Activated CD4-positive, alpha-beta T cell treated with anti-CD3 and anti-CD28 coated beads, Interleukin-2, Interleukin-4, amounts not matched to agents 100 ng/mL and 50 ng/mL, durations not matched to agents 16 hours and 8 hours (primary cell): ENCODE measurements at regions not wholly inside any gene's neighbourhood (a gene's known extent, or its start where the extent isn't known, plus 50 kb on each side); places are given as distances from the start of the nearest gene placed in this dataset.
"Not testable (repeated sequence)": the region's sequence is repeated elsewhere in the genome, so short reads cannot be mapped to it uniquely, and the experiment has no call there.

Experiments used
- DNase-seq: peaks from one replicate; pipeline ENCODE4 v3.0.0-alpha.2; 2020; ENCODE audit warnings: low spot score

DNA sequence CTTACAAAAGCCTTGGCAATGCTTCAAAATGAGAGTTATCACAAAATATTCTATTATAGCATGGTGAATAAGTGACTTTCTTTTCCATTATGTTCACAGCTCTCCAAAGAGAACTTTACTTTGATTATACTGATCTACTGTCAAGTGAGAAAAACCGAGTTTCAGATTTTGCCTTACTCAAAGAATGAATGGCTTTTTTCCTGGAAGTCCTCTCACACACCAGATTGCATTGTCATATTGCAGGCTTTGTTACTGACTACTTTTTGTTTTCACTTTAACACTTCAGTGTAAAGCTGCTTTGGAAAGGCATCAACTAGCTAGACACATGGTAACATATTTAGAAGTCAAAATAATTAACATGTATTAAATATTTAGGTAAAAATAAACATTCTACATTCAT is 765.2 kb upstream of the NUDT12 start:
- no peak for DNase-seq

DNA sequence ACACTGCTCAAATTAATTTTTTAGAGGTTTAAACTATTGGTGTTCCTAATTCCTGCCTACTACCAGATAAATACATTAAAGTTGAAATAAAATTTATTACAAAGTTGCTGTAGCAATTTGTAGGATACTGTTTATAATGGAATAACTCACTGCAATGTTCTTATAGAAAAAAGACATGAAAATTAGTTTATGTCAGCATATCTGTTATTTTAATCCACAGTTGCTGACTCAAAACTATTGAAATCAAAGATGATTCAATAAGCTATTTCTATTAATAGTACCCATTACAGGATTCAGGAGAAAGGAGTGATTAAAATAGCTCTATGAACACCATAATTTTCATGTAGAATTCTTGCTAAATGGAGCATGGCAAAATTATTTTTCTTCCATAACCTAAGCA is 764.4 kb upstream of the NUDT12 start:
- DNase-seq: no peak

GRCh38 chr5:104325356-104325755 is 762.8 kb upstream of the NUDT12 start:
- DNase-seq: no peak

GRCh38 chr5:104316676-104317075 is 754.1 kb upstream of the NUDT12 start:
- not testable (repeated sequence) for DNase-seq

DNA sequence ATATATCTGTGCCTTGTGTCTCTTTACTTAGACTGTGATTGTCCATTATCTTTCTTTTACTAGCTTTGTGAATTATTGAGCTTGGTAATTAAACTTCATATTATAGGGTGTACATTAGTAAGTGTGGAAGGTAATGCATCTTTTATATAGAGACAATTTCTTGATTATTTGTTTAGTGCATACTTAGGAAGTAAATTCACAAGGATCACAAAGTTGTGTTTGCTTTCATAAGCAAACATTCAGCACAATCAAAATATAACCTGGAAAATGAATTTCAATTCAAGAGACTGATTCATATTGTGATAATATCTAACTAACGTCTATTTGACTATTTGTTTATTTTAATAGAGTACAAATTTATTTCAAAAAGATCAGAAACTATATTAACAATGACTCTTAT is 749.9 kb upstream of the NUDT12 start:
- DNase-seq: no peak

GRCh38 chr5:104305602-104306001 is 743.0 kb upstream of the NUDT12 start:
- DNase-seq: no peak

DNA sequence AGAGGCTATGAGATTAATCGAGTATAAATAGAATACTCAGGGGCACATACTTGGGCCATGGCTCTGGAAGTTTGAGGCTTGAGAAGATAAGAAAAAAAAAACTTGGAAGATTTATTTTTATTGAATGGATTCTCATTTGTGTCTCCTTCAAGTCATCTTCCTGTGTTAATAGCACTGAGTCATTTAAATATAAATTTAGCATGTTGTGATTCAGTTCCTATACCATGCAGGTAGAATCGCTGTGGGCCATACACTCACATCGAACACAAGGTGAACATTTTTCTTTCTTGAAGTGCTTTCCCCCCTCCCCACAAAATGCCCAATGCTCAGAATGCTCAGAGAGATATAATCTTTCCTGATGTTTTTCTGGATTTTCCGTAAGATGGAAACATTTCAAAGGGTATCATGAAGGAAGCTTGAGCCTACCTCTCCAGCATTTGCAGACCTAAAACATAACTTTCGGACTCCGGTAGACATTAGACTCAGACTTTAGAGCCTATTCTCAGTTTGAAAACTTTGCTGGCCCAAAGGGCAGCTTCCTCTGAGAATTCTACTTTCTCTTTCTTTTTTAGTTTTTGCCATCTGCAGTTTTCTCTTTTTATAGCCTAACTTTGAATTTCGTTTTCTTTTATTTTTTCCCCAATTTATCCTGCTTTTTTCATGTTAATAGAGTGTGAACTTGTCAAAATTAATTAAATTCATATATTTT is 737.6 kb upstream of the NUDT12 start:
- DNase-seq: no peak

DNA sequence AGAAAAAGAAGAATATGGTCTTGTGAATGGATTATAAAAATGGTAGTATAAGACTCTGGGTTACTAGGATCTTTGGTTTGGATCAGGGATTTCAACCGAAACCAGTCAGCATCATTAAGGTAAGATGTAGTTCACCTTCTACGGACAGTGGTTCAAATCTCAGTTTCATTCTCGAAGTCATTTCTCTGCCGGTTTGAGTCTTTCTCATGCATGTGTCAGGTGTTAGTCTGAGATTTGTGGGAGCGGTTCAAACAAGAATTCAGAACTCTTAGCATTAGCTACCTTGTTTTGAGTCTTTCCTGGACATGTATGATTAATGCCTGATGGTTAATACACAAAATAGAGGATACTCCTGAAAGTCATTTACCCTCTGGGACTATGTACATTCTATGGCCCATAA is 735.9 kb upstream of the NUDT12 start:
- DNase-seq: no peak

DNA sequence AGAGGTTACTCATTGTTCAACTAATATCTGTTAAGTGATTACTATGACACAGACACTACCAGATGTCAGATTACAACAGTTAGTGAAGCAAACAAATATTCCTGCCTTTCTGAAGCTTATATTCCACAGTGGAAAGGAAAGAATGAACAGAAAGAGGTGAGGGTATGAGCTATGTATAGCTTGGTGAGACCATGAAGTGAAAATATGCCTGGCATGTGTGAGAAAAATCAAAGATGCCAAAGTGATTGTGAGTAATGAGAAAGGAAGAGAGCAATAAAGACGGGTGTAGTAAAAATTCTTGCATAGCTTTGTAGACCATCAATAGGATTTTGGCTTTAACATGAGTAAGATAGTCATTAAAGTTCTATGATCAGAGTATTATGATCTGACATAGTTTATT is 734.5 kb upstream of the NUDT12 start:
- no peak for DNase-seq

DNA sequence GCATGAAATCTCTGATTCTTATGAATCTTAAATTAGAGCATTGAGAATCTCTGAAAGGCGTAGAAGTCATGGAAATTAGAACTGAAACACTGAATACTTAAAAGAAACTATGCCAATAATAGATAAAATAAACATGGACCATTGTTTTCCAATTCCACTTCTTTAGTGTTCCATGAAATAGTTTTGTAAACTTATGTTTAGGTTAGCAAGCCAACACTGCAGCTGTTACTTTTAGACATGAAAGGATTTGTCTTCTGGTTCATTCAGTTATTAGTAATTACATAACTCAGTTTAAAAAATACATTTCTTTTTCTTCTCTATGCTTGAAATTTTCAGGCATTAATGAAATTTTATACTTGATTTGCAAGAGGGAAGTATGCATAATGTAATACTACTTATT is 733.4 kb upstream of the NUDT12 start:
- DNase-seq: no peak

DNA sequence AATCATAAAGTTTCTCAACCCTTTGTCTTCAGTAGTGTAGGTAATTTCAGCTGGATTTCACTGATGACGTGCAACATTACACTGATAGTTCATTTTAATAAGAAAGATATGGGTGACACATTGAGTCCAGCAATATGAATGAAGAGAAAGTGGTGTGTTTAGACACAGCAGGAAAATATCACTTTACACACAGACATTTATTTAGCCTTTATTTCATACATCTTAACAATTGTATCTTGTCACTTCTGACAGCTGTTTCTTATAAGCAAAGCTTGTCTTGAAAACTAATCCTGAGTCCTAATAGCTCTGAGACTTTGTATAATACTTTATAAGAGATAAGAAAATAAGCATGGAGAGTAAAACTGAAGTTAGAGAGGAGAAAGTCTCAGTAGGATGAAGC is 720.5 kb upstream of the NUDT12 start:
- no peak for DNase-seq

DNA sequence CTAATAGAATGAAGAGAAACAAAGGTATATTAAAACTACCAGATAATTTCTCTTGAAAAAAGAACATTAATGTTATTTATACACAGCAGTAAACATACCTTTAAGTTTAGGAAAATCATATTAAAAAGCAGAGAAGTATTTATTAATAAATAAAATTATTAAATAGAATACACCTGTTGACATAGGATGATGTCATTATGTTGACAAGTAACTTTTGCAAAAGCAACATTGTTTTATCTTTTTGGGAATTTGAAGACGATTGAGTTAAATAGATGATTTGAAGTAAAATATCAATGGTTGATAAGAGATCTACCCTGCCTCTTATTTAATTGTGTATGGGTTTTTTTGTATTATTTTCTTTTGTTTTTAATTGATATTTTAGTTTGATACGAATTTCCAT is 711.1 kb upstream of the NUDT12 start:
- no peak for DNase-seq

GRCh38 chr5:104267320-104268015 is 704.9 kb upstream of the NUDT12 start:
- DNase-seq: no peak

DNA sequence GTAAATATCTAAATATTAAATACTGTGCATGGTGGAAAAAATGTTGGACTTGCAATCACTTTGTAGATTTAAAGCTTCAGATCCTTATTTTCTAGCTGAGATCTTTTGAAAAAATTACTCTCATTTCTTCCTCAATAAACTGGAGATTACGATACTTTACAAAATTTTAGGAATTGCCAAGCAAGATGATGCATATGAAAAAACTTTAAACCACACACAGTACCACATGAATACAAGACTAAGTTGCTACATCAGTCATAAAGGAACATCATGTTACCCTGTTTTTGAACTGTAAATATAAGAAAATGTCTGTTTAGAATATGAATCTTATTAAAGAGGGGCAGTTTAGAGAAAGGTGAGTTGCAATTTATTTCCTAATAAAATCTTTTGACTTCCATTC is 703.6 kb upstream of the NUDT12 start:
- no peak for DNase-seq

DNA sequence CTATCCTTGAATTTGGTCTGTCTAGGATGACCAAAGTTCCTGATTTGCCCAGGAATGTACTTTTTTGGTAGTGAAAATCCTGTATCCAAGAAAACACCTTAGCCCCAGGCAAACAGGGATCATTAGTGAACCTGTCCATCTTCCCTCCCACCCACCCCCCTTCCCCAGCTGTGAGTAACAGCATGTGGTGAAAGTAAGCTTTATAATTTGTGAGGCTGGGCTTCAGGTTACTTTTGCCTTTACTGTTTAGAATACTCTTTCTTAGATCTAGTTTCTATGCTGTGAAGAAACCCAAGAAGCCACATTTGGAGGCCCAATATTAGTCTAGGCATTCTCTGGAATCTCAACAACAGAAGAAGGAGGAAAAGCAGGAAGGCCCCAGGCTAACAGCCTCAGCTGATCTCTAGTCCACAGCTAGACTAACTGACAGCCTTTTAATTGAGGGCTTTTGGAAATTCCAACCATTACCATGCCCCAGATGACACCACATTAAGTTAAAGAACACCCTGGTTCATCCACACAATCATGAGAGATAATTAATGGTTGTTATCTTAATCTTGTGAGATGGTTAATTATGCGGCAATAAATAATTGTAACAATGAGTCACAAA is 703.0 kb upstream of the NUDT12 start:
- DNase-seq: no peak

GRCh38 chr5:104247260-104247659 is 684.7 kb upstream of the NUDT12 start:
- no peak for DNase-seq

- no peak for DNase-seq
Observed at GRCh38 chr5:104241046-104241445, 678.5 kb upstream of the NUDT12 start.

GRCh38 chr5:104237586-104237985 is 675.0 kb upstream of the NUDT12 start:
- DNase-seq: no peak

- no peak for DNase-seq
Observed at GRCh38 chr5:104223885-104224773, 661.5 kb upstream of the NUDT12 start.

DNA sequence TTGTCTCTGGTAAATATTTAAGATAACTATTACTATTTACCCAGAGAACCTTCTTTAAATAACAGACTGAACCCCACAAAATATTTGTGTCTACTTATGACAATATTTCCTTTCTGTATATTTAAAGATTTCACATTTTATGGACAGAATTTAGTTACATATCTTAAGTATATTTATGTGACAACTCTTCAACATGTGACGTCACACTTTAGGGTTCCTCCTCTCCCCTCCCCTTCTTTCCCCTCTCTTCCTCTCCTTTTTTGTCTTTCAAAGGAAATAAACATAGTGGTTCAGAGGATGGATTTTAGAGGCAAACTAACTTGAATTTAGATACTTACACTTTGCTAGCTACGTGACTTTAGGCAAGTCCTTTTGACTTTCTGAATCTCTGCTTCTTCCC is 655.6 kb upstream of the NUDT12 start:
- no peak for DNase-seq

DNA sequence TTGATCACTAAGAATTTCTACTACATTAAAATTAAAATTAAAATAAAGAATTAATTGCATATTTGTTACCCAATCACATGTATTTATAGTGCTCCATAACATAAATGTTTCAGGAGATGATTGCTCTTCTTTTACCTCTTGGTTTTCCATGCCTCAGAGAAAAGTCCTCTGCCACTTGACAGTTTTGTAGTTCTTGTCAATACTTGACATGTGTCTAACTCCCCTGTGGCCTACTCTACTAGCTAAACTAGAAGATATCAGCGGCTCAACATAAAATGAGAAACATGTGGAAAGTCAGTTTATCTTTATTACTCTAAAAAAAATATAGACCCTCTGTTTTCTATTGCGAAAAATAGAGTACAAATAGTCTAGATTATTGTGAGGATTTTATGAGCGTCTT is 650.6 kb upstream of the NUDT12 start:
- no peak for DNase-seq

DNA sequence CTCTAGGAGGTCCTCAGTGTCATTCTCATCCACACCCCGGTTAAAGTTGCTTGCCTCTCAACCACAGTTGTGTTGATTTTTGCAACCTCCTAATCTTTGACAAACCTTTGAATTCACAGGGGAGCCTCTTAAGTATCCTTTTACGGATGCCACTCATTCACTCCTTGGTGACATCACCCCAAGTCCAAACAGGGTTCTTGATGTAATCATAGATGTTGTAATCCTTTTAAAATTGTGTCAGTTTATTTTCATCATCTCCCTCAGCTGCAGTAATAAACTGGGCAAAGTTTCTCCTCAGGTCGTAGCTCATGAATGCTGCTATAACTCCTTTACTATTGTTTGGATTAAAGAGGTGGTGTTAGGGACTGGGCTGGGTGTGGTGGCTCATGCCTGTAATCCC is 637.2 kb upstream of the NUDT12 start:
- no peak for DNase-seq

- DNase-seq: no peak
Observed at GRCh38 chr5:104198156-104198555, 635.6 kb upstream of the NUDT12 start.
